ENCODE measurements at regions not wholly inside any gene's neighbourhood (a gene's known extent, or its start where the extent isn't known, plus 50 kb on each side); places are given as distances from the start of the nearest gene placed in this dataset.

DNA sequence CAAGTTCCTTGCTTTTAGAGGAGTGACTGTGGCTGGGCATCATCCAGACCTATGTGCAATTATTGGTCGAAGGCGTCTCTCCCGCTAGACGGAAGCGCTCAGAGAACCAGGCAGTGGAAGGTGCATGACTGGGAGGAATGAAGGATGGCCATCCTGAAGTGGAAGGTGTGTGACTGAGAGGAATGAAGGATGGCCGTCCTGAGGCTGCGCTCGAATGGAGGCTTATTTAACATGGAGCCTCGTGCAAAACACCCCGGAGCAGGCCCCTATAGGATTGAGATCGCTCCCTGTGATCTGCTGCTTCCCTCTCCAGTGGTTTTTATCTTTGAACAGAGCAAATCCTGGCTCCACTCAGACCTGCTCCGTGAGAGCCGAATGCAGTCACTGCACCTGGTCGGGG is 140.2 kb upstream of the ID2 start:
- H3K79me2 ChIP-seq (ENCODE audit: control insufficient read depth, low read length) = no peaks in the 10 kb centered on the region
- H3K4me1 ChIP-seq (ENCODE audit: control insufficient read depth, low read length) = peaks cover 91% of the 10 kb centered on the region
- H3K36me3 ChIP-seq (ENCODE audit: control insufficient read depth, low read length) = no peaks in the 10 kb centered on the region
- H3K4me2 ChIP-seq (ENCODE audit: low read length) = no peak overlapping the region
- peaks cover 4% of the 10 kb centered on the region; the same call in 1 of the 2 replicates for H3F3A ChIP-seq (ENCODE audit: control insufficient read depth, insufficient read depth)
- TF ChIP-seq, protein P1, sequence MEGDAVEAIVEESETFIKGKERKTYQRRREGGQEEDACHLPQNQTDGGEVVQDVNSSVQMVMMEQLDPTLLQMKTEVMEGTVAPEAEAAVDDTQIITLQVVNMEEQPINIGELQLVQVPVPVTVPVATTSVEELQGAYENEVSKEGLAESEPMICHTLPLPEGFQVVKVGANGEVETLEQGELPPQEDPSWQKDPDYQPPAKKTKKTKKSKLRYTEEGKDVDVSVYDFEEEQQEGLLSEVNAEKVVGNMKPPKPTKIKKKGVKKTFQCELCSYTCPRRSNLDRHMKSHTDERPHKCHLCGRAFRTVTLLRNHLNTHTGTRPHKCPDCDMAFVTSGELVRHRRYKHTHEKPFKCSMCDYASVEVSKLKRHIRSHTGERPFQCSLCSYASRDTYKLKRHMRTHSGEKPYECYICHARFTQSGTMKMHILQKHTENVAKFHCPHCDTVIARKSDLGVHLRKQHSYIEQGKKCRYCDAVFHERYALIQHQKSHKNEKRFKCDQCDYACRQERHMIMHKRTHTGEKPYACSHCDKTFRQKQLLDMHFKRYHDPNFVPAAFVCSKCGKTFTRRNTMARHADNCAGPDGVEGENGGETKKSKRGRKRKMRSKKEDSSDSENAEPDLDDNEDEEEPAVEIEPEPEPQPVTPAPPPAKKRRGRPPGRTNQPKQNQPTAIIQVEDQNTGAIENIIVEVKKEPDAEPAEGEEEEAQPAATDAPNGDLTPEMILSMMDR (IDR thresholded peaks at IDR 0.05; ENCODE audit: low read depth, low read length, poor library complexity, severe bottlenecking) = no peak
- no peak for TF ChIP-seq EZH2phosphoT487 (IDR thresholded peaks at IDR 0.05; ENCODE audit: borderline replicate concordance, low read length)
- no peaks in the 10 kb centered on the region for H3K9me2 ChIP-seq (replicated peaks; ENCODE audit: control insufficient read depth, low read length)
- H3K27ac ChIP-seq (ENCODE audit: low read depth, low read length) = no peak overlapping the region
- H4K20me1 ChIP-seq (ENCODE audit: control insufficient read depth, insufficient read depth, low read depth, low read length) = no peaks in the 10 kb centered on the region
- H3K27me3 ChIP-seq (ENCODE audit: control insufficient read depth, low read length) = no peaks in the 10 kb centered on the region
- H3K4me3 ChIP-seq (ENCODE audit: low read length) = no peak overlapping the region
- no peaks in the 10 kb centered on the region for H3K9me3 ChIP-seq (ENCODE audit: control insufficient read depth, insufficient read depth, low read length)

GRCh38 chr2:8542381-8543059 is 139.3 kb upstream of the ID2 start:
- no peaks in the 10 kb centered on the region for H3K9me3 ChIP-seq (ENCODE audit: control insufficient read depth, insufficient read depth, low read length)
- TF ChIP-seq, protein P1 (IDR thresholded peaks at IDR 0.05; ENCODE audit: low read depth, low read length, poor library complexity, severe bottlenecking) = no peak
- TF ChIP-seq EZH2phosphoT487 (IDR thresholded peaks at IDR 0.05; ENCODE audit: borderline replicate concordance, low read length) = no peak
- peaks cover 4% of the 10 kb centered on the region; the same call in 1 of the 2 replicates for H3F3A ChIP-seq (ENCODE audit: control insufficient read depth, insufficient read depth)
- peaks cover 91% of the 10 kb centered on the region for H3K4me1 ChIP-seq (ENCODE audit: control insufficient read depth, low read length)
- H3K4me2 ChIP-seq (ENCODE audit: low read length) = no peak overlapping the region
- no peaks in the 10 kb centered on the region for H3K27me3 ChIP-seq (ENCODE audit: control insufficient read depth, low read length)
- H3K4me3 ChIP-seq (ENCODE audit: low read length) = no peak overlapping the region
- H3K9me2 ChIP-seq (replicated peaks; ENCODE audit: control insufficient read depth, low read length) = no peaks in the 10 kb centered on the region
- no peaks in the 10 kb centered on the region for H4K20me1 ChIP-seq (ENCODE audit: control insufficient read depth, insufficient read depth, low read depth, low read length)
- H3K36me3 ChIP-seq (ENCODE audit: control insufficient read depth, low read length) = no peaks in the 10 kb centered on the region
- no peaks in the 10 kb centered on the region for H3K79me2 ChIP-seq (ENCODE audit: control insufficient read depth, low read length)
- H3K27ac ChIP-seq (ENCODE audit: low read depth, low read length) = no peak overlapping the region

GRCh38 chr2:8543060-8543382 is 138.8 kb upstream of the ID2 start:
- no peaks in the 10 kb centered on the region for H3K36me3 ChIP-seq (ENCODE audit: control insufficient read depth, low read length)
- peaks cover 4% of the 10 kb centered on the region; the same call in 1 of the 2 replicates for H3F3A ChIP-seq (ENCODE audit: control insufficient read depth, insufficient read depth)
- H3K4me1 ChIP-seq (ENCODE audit: control insufficient read depth, low read length) = peaks cover 91% of the 10 kb centered on the region
- H3K4me3 ChIP-seq (ENCODE audit: low read length) = no peak overlapping the region
- H3K27ac ChIP-seq (ENCODE audit: low read depth, low read length) = peak overlapping the region; percentile 64
- H4K20me1 ChIP-seq (ENCODE audit: control insufficient read depth, insufficient read depth, low read depth, low read length) = no peaks in the 10 kb centered on the region
- TF ChIP-seq, protein P1 (IDR thresholded peaks at IDR 0.05; ENCODE audit: low read depth, low read length, poor library complexity, severe bottlenecking) = no peak
- no peak for TF ChIP-seq EZH2phosphoT487 (IDR thresholded peaks at IDR 0.05; ENCODE audit: borderline replicate concordance, low read length)
- no peaks in the 10 kb centered on the region for H3K9me3 ChIP-seq (ENCODE audit: control insufficient read depth, insufficient read depth, low read length)
- no peaks in the 10 kb centered on the region for H3K9me2 ChIP-seq (replicated peaks; ENCODE audit: control insufficient read depth, low read length)
- H3K4me2 ChIP-seq (ENCODE audit: low read length) = peak overlapping the region; percentile 67
- no peaks in the 10 kb centered on the region for H3K27me3 ChIP-seq (ENCODE audit: control insufficient read depth, low read length)
- H3K79me2 ChIP-seq (ENCODE audit: control insufficient read depth, low read length) = no peaks in the 10 kb centered on the region

Data from DOHH2 (cell line).